HEK293T (cell line): ENCODE measurements at regions not wholly inside any gene's neighbourhood (a gene's known extent, or its start where the extent isn't known, plus 50 kb on each side); places are given as distances from the start of the nearest gene placed in this dataset.

Experiments used
- CTCF ChIA-PET: fragments of 350-600 bp; formaldehyde crosslinking; extraction: SDS; loops from one replicate; lab custom pipeline; 2021; ENCODE audit warnings: antibody characterized with exemption, inconsistent platforms; lab: Yijun Ruan, JAX
- POLR2A ChIA-PET: fragments of 350-600 bp; formaldehyde crosslinking; extraction: SDS; loops from one replicate; lab custom pipeline; 2020; ENCODE audit warnings: antibody characterized with exemption, inconsistent platforms; lab: Yijun Ruan, JAX
- DNase-seq: peaks from one replicate; pipeline ENCODE4 v3.0.0; 2012; ENCODE audit warnings: mixed read lengths; ENCODE audit errors: extremely low spot score
- ARNT ChIP-seq: fragments of 450-650 bp; IDR thresholded peaks from 2 replicates; pipeline ENCODE4 v1.6.1; 2017; ENCODE audit warnings: mild to moderate bottlenecking
- BHLHE40 ChIP-seq: fragments of 450-650 bp; IDR thresholded peaks from 2 replicates; pipeline ENCODE4 v1.6.1; 2016; ENCODE audit warnings: mild to moderate bottlenecking, moderate library complexity, borderline replicate concordance
- CTBP1 ChIP-seq: fragments of 450-650 bp; IDR thresholded peaks from 2 replicates; pipeline ENCODE4 v1.6.1; 2016; ENCODE audit warnings: borderline replicate concordance
- ELF4 ChIP-seq: fragments of 450-650 bp; IDR thresholded peaks from 2 replicates; pipeline ENCODE4 v1.6.1; 2017; ENCODE audit warnings: antibody characterized with exemption
- FOXA1 ChIP-seq: fragments of 450-650 bp; IDR thresholded peaks from 2 replicates; pipeline ENCODE4 v1.6.1; 2016; ENCODE audit warnings: mild to moderate bottlenecking
- FOXK2 ChIP-seq: fragments of 450-650 bp; IDR thresholded peaks from 2 replicates; pipeline ENCODE4 v1.6.1; 2016; ENCODE audit warnings: mild to moderate bottlenecking
- FOXM1 ChIP-seq: fragments of 450-650 bp; IDR thresholded peaks from 2 replicates; pipeline ENCODE4 v1.6.1; 2017; ENCODE audit warnings: mild to moderate bottlenecking, borderline replicate concordance
- HDGF ChIP-seq: fragments of 450-650 bp; IDR thresholded peaks from 2 replicates; pipeline ENCODE4 v1.6.1; 2017; ENCODE audit warnings: antibody characterized with exemption, borderline replicate concordance
- L3MBTL2 ChIP-seq: fragments of 450-650 bp; conservative IDR thresholded peaks from 2 replicates; pipeline ENCODE4 v1.6.1; 2016; ENCODE audit warnings: mild to moderate bottlenecking
- LEF1 ChIP-seq: fragments of 450-650 bp; IDR thresholded peaks from 2 replicates; pipeline ENCODE4 v1.6.1; 2017; ENCODE audit warnings: mild to moderate bottlenecking, borderline replicate concordance
- NFRKB ChIP-seq: fragments of 450-650 bp; IDR thresholded peaks from 2 replicates; pipeline ENCODE4 v1.6.1; 2016; ENCODE audit warnings: mild to moderate bottlenecking, moderate library complexity
- PKNOX1 ChIP-seq: fragments of 450-650 bp; IDR thresholded peaks from 2 replicates; pipeline ENCODE4 v1.6.1; 2016
- SP1 ChIP-seq: fragments of 450-650 bp; IDR thresholded peaks from 2 replicates; pipeline ENCODE4 v1.6.1; 2017
- SUZ12 ChIP-seq: fragments of 450-650 bp; IDR thresholded peaks from 2 replicates; pipeline ENCODE4 v1.6.1; 2016; ENCODE audit warnings: mild to moderate bottlenecking
- TARDBP ChIP-seq: fragments of 450-650 bp; IDR thresholded peaks from 2 replicates; pipeline ENCODE4 v1.6.1; 2016
- ZNF384 ChIP-seq: fragments of 450-650 bp; IDR thresholded peaks from 2 replicates; pipeline ENCODE4 v1.6.1; 2016

- no peak for DNase-seq
- POLR2A ChIA-PET, result no interaction called here
- CTCF ChIA-PET, result interaction anchor here (0.6 kb wide), 2 partner anchors 12 to 1263 kb away, joined by 3 to 4 read pairs; no protein-coding TSS in a partner anchor
- TF ChIP-seq FOXK2, result no peak
- TF ChIP-seq ELF4, result no peak
- TF ChIP-seq SUZ12, result no peak
- TF ChIP-seq ARNT, result no peak
- TF ChIP-seq L3MBTL2, result no peak
- TF ChIP-seq LEF1, result no peak
- TF ChIP-seq HDGF, result no peak
- no peak for TF ChIP-seq FOXA1
- TF ChIP-seq FOXM1, result no peak
- TF ChIP-seq PKNOX1, result no peak
- no peak for TF ChIP-seq CTBP1
- no peak for TF ChIP-seq TARDBP
Observed at GRCh38 chr16:86791287-86792035, 213.1 kb downstream of the FOXL1 start.

- TF ChIP-seq PKNOX1 (no peak), SUZ12 (no peak), BHLHE40 (no peak), L3MBTL2 (no peak), ARNT (no peak), ZNF384 (no peak), LEF1 (no peak), TARDBP (no peak), FOXM1 (no peak), SP1 (no peak), HDGF (no peak), NFRKB (no peak), FOXK2 (no peak), CTBP1 (no peak), FOXA1 (no peak), ELF4 (no peak)
- DNase-seq, result no peak
- POLR2A ChIA-PET, result no interaction called here
- CTCF ChIA-PET, result no interaction called here
Observed at GRCh38 chr16:86794216-86794864, 216.0 kb downstream of the FOXL1 start.

- POLR2A ChIA-PET, result no interaction called here
- CTCF ChIA-PET, result no interaction called here
- TF ChIP-seq FOXM1 (no peak), CTBP1 (no peak), FOXK2 (no peak), NFRKB (no peak), ZNF384 (no peak)
- no peak for DNase-seq
Observed at GRCh38 chr16:86797700-86798099, 219.4 kb downstream of the FOXL1 start.

GRCh38 chr16:86798247-86799041 lies 220.1 kb downstream of the FOXL1 start:
- no peak for DNase-seq
- ChIA-PET CTCF (no interaction called here), POLR2A (no interaction called here)
- no peak for TF ChIP-seq LEF1
- TF ChIP-seq TARDBP, result no peak
- TF ChIP-seq SP1, result no peak
- TF ChIP-seq ARNT, result no peak
- TF ChIP-seq FOXA1, result no peak

GRCh38 chr16:86799367-86799766 lies 221.0 kb downstream of the FOXL1 start:
- CTCF ChIA-PET, result no interaction called here
- no peak for DNase-seq
- TF ChIP-seq TARDBP (no peak), ZNF384 (no peak), ARNT (no peak), LEF1 (no peak), HDGF (no peak), CTBP1 (no peak), NFRKB (no peak), ELF4 (no peak), L3MBTL2 (no peak), FOXK2 (no peak), PKNOX1 (no peak), BHLHE40 (no peak), FOXM1 (no peak), SUZ12 (no peak), SP1 (no peak), FOXA1 (no peak)
- POLR2A ChIA-PET, result no interaction called here
